ENCODE measurements at regions not wholly inside any gene's neighbourhood (a gene's known extent, or its start where the extent isn't known, plus 50 kb on each side); places are given as distances from the start of the nearest gene placed in this dataset.

DNA sequence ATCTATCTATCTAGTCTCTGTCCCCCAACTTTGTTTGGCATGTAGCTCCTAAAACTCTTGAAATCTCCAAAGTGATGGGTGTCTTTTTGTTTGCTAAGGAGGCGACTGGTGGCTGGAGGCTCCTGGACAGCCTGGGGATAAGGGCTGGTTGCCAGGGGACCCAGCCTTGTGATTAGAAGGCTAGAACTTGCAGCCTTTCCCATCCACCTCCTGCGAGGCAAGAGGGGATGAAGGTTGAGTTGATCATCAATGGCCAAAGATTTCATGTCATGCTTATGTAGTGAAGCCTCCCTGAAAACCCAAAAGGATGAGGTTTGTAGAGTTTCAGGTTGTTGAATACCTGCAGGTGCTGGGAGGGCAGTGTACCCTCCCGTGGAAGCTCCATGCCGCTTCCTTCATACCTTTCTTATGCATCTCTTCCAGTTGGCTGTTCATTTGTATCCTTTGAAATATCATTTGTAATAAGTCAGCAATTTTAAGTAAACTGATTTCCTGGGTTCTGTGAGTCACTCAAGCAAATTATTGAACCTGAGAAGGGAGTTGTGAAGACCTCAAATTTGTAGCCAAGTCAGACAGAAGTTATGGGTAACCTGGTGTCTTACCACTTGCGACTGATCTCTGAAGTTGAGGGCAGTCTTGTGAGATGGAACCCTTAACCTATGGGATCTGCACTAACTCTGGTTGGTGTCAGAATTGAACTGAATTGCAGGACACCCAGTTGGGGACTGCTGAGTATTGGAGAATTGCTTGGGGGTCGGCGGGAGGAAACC, 202.4 kb downstream of the SEC14L1 start:
- DNase-seq: no peak

DNA sequence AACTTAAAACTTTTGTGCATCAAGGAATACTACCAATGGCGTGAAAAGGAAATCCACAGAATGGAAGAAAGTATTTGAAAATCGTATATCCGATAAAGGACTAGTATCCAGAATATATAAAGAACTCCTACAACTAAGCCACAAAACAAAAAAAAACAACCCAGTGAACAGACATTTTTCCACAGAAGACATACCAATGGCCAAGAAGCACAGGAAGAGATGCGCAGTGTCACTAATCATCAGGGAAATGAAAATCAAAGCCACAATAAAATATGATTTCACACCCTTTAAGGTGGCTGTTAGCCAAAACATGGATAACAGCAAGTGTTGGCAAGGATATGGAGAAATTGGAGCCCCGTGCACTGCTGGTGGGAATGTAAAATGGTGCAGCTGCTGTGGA, 203.3 kb downstream of the SEC14L1 start:
- DNase-seq: no peak

DNA sequence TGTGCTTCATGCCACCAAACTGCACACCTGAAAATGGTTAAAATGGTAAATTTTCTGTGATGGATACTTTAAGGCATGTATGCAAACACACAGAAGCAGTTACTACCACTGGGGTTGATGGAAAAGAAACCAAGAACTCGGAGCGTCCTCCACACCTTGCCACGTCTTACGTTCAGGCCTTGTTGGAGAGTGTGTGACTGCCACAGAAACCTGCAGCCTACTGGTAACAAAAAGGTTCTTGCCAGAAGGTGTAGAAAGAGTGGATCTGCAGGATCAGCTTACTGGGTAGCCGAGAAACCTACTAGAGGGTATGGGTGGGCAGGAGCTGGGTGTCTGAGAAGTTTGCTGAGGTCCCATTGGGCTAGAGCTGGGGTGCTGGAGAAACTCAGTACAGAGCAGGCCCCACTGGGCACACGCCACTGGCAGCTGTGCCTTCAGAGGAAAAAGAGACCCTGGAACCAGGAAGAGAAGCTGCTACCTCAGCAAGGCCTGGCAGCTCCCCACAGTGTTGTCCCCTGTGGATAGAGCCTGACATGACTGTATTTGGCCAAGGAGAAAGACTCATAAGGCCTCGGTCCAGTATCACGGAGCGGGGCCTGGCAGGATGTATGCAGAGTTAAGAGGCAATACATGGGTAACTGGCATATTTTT, 204.6 kb downstream of the SEC14L1 start:
- no peak for DNase-seq

- DNase-seq: no peak
These were observed 206.0 kb downstream of the SEC14L1 start for GRCh38 chr17:77346765-77347164.

DNA sequence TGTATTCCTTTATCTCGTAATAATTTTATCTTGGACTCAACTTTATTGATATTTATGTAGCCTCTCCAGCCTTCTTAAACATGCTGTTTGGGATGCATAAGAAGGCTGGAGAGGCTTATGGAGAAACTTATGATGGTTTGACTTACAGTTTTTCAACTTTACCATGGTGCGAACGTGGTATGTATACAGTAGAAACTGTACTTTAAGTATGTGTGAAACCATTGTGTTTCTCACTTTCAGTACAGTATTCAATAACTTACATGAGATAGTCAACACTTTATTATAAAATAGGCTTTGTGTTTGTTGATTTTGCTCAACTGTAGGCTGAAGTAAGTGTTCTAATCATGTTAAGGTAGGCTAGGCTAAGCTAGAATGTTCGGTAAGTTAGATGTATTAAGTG, 206.8 kb downstream of the SEC14L1 start:
- DNase-seq: no peak

DNA sequence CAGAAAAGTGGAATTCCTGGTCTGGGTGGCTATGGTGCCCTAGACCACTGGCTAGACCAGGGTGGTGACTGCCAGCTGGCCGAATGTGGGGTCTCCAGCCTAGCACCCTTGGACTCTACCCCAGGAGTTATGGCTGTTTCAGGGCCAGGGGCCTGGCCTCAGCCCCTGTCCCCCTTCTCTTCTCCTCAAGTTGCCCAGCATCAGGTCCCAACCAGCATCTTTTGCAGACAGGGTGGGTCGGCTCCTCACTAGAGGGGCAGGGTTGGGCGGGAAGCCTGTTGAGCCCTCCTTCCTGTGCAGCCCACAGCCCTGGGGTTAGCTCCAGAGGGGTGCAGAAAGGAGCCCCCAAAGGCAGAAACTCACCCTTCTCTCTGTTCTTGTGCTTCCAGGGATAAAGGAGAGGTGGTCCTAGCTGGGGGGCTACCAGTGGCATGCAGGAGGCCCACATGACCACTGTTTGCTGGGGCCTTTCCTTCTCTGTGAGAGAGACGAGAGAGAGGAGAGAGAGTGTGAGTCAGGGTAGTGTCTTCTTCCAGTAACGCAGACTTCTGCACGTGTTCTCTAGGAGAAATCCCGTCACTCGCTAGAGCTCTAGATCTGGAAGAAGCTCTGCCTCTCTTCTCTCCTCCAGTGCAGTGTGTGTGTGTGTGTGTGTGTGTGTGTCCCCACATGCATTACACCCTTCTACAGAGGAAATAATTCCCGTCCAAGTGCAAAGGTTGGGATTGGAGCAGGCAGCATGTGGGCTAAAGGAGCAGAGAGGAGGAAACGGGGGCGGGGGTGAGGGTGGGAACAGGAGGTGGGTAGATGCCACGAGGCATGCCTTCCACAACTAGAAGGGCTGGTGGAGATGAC, 209.4 kb downstream of the SEC14L1 start:
- DNase-seq: no peak

GRCh38 chr17:77352441-77352840, 211.7 kb downstream of the SEC14L1 start:
- DNase-seq: no peak

- no peak for DNase-seq
These were observed 212.2 kb downstream of the SEC14L1 start for GRCh38 chr17:77352996-77353395.

DNA sequence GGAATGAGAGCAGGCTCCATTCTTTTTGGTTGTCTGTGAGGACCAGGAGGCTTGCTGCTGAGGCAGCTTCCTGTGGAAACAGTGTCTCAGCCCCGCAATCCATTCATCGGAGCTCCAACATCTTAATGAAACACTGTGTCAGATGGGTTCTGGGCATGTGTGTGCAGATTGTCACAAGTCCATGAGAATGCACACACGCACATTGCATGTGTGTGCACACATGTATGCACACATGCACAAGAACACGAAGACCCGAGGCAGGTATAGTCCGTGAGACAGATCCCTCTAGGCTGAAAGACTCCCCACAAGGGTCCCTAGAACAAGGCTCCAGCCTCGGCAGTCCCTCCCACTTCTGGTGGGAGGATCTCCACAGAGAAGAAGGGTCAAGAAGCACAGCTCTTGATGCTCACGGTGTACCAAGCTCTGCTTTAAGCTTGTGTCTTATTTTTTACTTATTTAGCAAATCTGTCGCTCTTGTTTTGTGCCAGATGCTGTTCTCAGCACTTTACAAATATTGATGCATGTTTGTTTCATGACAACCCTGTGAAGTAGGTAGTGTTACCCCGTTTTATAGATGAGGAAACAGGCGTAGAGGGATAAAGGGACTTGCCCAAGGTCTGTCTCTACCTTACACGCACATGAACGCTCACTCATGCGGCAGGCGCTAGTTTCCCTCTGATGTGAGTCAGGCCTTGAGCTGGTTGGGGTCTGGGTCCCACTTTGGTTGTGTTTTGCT, 213.1 kb downstream of the SEC14L1 start:
- DNase-seq: no peak

- no peak for DNase-seq
These were observed 213.6 kb downstream of the SEC14L1 start for GRCh38 chr17:77354420-77354669.

DNA sequence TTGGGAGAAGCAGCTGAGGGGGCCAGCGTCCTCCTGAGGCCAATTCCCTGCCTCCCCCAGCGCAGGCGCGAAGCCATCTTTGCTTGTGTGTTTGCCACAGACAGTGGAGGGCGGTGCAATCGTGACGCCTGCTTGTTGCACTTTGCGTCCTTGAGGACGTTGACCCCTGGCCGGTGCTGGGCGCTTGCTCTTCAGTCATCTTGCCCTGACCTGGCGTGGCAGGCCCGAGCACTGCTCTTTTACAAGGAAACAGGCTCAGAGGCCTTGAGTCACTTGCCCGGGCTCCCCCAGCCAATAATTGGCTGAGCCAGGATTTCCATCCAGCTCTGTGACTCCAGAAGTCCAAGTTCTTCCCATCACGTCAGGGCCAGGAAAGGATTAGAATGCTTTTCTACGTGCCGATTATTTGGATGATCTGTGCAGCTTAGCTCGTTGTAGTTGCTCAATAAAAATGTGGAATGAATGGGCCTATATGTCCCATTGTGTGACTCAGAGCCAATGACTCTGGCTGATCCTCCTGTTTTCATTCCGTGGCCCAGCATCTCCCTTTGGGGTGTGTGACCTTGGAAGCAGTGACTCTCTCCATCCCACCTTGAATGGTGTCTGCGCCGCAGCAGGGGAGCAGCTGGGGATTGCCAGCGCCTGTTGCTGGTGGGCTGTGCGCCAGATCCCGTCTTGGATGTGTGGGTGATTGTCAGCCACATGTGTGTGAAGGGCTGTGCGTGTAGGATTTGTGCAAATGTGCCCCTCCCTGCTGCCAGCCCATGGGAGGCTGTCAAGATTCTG, 214.1 kb downstream of the SEC14L1 start:
- DNase-seq: no peak

GRCh38 chr17:77356109-77356689, 215.4 kb downstream of the SEC14L1 start:
- DNase-seq: no peak

- no peak for DNase-seq
These were observed 216.0 kb downstream of the SEC14L1 start for GRCh38 chr17:77356690-77357201.

- DNase-seq: no peak
These were observed 218.0 kb downstream of the SEC14L1 start for GRCh38 chr17:77358801-77359200.

- no peak for DNase-seq
These were observed 218.5 kb downstream of the SEC14L1 start for GRCh38 chr17:77359236-77359635.

DNA sequence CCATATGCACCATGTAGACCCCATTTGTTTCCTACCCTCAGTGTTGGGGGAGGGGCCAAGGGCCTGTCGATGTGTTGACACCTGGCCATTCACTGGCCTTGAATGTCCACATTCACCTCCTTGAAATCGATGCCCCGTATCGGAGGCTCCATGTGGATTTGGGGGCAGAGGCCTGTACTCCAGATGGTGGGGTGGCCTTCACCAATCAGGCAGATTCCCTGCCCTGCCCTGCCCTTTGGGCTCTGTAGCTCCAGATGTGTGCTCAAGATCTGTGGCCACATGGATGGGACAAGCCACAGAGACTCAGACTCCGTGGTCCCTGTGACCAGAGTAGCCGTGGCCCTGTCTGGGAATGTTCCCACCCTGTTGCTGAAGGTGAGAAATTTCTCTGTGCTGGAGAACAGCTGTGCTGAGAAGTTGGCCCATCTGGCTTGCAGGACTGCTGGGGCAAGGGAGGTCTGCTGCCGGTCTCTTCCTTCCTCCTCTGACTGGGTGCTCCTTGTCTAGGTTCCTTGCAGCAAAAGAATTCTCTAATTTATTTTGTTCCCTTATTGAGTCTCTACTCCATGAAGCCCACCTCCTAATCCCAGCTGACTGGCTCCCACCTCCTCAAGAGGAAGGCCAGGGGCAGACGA, 221.3 kb downstream of the SEC14L1 start:
- no peak for DNase-seq

GRCh38 chr17:77363821-77364361, 223.1 kb downstream of the SEC14L1 start:
- no peak for DNase-seq

DNA sequence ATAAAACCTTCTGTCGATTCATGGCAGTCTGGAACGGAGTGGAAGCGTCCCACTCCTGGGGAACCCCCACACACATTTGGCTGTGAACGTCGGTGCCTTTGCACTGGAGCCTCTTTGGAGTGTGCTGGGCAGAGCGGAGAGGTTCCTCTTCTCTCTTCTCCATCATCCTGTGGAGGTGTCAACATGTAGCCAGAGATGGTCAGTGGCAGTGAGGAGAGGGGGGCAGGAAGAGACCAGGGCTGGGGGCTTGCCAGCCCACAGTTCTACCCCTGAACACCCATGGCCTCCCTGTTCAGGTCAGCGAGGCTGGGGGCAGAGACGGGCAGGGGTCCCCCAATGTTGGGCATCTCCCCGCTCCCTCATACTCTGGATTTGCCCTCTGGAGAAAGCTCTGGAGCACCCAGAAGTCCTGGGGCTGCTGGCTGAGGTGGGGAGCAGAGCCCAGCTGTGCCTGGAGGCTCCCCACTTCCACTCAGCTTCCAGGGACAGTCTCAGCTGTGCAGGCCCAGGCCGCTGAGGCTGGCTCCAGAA, 223.7 kb downstream of the SEC14L1 start:
- no peak for DNase-seq

DNA sequence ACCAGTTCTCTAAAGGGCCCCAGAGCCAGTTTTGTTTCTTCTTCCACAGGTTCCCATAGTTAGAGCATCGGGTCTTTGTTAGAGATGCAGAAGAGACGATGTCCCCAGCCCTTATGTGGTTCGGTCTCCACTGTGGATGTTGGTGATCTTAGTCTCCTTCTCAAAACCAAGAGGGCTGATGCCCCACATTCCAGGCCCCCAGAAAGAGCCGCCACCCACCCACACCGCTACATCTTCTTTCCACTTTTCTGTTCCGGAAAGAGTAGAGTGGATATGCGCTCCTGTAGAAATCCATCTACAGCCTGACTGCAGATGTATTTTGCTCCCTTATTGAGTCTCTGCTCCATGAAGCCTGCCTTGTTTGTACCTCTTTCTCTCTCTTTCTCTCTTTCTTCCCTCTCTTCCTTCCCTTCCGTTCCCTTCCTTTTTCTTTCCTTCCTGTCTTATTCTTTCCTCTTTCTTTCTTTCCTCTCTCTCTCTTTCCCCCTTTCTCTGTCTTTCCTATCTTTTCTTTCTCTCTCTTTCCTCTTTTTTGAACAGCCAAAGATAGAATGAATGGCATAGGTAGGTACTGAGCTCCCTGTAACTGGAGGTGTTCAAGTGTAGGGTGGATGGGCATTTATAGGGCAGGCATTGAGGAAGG, 224.3 kb downstream of the SEC14L1 start:
- no peak for DNase-seq

DNA sequence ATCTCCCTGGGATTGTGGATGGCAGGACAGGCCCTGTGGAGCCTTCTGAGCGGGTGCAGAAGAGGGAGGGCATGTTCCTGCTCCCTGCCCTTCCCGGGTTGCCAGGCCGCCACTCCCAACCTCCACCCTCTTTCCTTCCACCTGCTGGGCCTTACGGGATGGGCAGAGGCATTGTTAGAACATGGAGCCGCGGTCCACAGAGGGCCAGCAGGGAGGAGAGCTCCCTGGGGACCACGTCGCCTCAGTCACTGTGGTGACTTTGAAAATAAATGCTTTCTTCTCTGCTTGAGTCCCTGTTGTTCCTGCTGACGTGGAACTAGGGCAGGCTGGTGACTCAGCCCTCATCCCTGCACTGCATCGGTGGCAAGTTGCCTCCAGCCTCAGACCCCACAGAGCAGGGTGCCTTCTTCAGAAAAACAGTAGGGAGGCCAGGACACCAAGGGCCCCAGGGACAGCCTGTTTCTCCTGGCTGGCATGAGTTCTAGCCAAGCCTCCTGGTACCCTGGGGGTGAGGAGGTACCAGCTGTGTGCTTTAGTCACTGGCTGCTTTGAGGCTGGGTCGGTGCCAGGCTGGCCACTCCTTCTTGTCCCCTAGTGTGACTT, 224.9 kb downstream of the SEC14L1 start:
- no peak for DNase-seq

Measured in NCI-H1048 (cell line).